A549 (cell line): ENCODE measurements at regions not wholly inside any gene's neighbourhood (a gene's known extent, or its start where the extent isn't known, plus 50 kb on each side); places are given as distances from the start of the nearest gene placed in this dataset.
A peak's percentile ranks its signal among the peaks of the same experiment; 100 is the strongest.

ENCODE experiments used
- ATAC-seq, 2 experiments: fragments of 200-7000 bp in 1 of 2; fragments of >200 bp in 1 of 2; cut with Nextera tagmentation in 1 of 2; cut with Tn5 transposase in 1 of 2; 3 replicates each; pipeline versions ENCODE4 v1.8.0 to v1.9.1; 2018 to 2020; ENCODE audit warnings: mild to moderate bottlenecking in 1 of 2, moderate library complexity in 1 of 2
- CTCF ChIA-PET: fragments of 300-600 bp; sonication (Branson Sonifier 250); formaldehyde crosslinking; extraction: SDS; loops from one replicate; lab custom pipeline; 2021; ENCODE audit warnings: antibody characterized with exemption, inconsistent platforms; lab: Yijun Ruan, JAX
- POLR2A ChIA-PET: fragments of 350-600 bp; formaldehyde crosslinking; extraction: SDS; loops from one replicate; lab custom pipeline; 2021; ENCODE audit warnings: antibody characterized with exemption, inconsistent platforms; lab: Yijun Ruan, JAX
- DNase-seq, 2 experiments: peaks; one replicate each; pipeline versions ENCODE4 v3.0.0 to v3.0.0-alpha.2; 2011 to 2016; ENCODE audit warnings: low read depth in 1 of 2, low spot score in 1 of 2
- FAIRE-seq: peaks from 2 replicates; lab custom pipeline; 2011; peaks lifted over from hg19 to GRCh38; lab: Jason Lieb, UNC
- H3K27ac ChIP-seq, 2 experiments: fragments of >200 bp; sonication (Bioruptor Twin); formaldehyde crosslinking; 3 replicates each; pipeline ENCODE4 v1.5.1; 2016 to 2017
- H3K4me1 ChIP-seq: fragments of >200 bp; sonication (Bioruptor Twin); formaldehyde crosslinking; 3 replicates; pipeline ENCODE4 v1.6.1; 2016
- H3K4me2 ChIP-seq: fragments of >200 bp; sonication (Bioruptor Twin); formaldehyde crosslinking; 3 replicates; pipeline ENCODE4 v1.6.1; 2016
- H3K4me3 ChIP-seq: fragments of >200 bp; sonication (Bioruptor Twin); formaldehyde crosslinking; 3 replicates; pipeline ENCODE4 v1.5.1; 2016
- H3K9me3 ChIP-seq: fragments of >200 bp; sonication (Bioruptor Twin); formaldehyde crosslinking; 3 replicates; pipeline ENCODE4 v1.6.1; 2016
- BHLHE40 ChIP-seq: IDR thresholded peaks from 2 replicates; pipeline ENCODE4 v1.6.1; 2012; ENCODE audit warnings: low read depth, low read length, inconsistent platforms
- CBX8 ChIP-seq: fragments of 200-600 bp; sonication (generic); IDR thresholded peaks from 2 replicates; pipeline ENCODE4 v1.6.1; 2016
- CHD2 ChIP-seq: fragments of 150-350 bp; IDR thresholded peaks from 2 replicates; pipeline ENCODE4 v1.6.1; 2014; ENCODE audit warnings: low read length; ENCODE audit not compliant: partially characterized antibody
- EHF ChIP-seq: fragments of 250-450 bp; sonication (Bioruptor Pico); IDR thresholded peaks from 2 replicates; pipeline ENCODE4 v1.5.0; 2020; ENCODE audit warnings: mild to moderate bottlenecking
- ELK1 ChIP-seq: fragments of 150-350 bp; IDR thresholded peaks from 2 replicates; pipeline ENCODE4 v1.6.1; 2014; ENCODE audit warnings: low read depth, mild to moderate bottlenecking, low read length
- EP300 ChIP-seq, 2 experiments: fragments of >200 bp; sonication (Bioruptor Twin); formaldehyde crosslinking; IDR thresholded peaks; 2 replicates in 1 of 2; 3 replicates in 1 of 2; pipeline ENCODE4 v1.6.1; 2016 to 2017
- FOXS1 ChIP-seq: fragments of 250-450 bp; sonication (Bioruptor Pico); IDR thresholded peaks from 2 replicates; pipeline ENCODE4 v1.5.0; 2020; ENCODE audit warnings: mild to moderate bottlenecking, moderate library complexity
- GATA3 ChIP-seq: IDR thresholded peaks from 2 replicates; pipeline ENCODE4 v1.6.1; 2012; ENCODE audit warnings: borderline replicate concordance
- HOXA7 ChIP-seq: fragments of 250-450 bp; sonication (Bioruptor Pico); IDR thresholded peaks from 2 replicates; pipeline ENCODE4 v1.5.0; 2020; ENCODE audit warnings: mild to moderate bottlenecking, moderate library complexity
- HOXB5 ChIP-seq: fragments of 250-450 bp; sonication (Bioruptor Pico); IDR thresholded peaks from 2 replicates; pipeline ENCODE4 v1.5.0; 2020; ENCODE audit warnings: mild to moderate bottlenecking, moderate library complexity
- MAFK ChIP-seq: fragments of 450-650 bp; IDR thresholded peaks from 2 replicates; pipeline ENCODE4 v1.6.1; 2014; ENCODE audit not compliant: partially characterized antibody
- MAZ ChIP-seq: fragments of 150-350 bp; IDR thresholded peaks from 2 replicates; pipeline ENCODE4 v1.6.1; 2014; ENCODE audit warnings: antibody characterized with exemption, low read depth, low read length, borderline replicate concordance
- MYC ChIP-seq: IDR thresholded peaks from 2 replicates; pipeline ENCODE4 v1.6.1; 2012; ENCODE audit warnings: mild to moderate bottlenecking, inconsistent platforms, low read length, improper control_type of control experiment, borderline replicate concordance
- NFE2L2 ChIP-seq: fragments of 150-350 bp; conservative IDR thresholded peaks from 2 replicates; pipeline ENCODE4 v1.6.1; 2014; ENCODE audit warnings: low read length
- NPAS2 ChIP-seq: fragments of 250-450 bp; sonication (Bioruptor Pico); IDR thresholded peaks from 2 replicates; pipeline ENCODE4 v1.8.0; 2022; ENCODE audit warnings: mild to moderate bottlenecking, moderate library complexity, borderline replicate concordance
- PHF8 ChIP-seq: fragments of 200-600 bp; sonication (generic); IDR thresholded peaks from 2 replicates; pipeline ENCODE4 v1.6.1; 2016; ENCODE audit warnings: low read depth, mild to moderate bottlenecking, antibody characterized with exemption, moderate library complexity, borderline replicate concordance
- POLR2AphosphoS2 ChIP-seq: conservative IDR thresholded peaks from 2 replicates; pipeline ENCODE4 v1.6.1; 2012; ENCODE audit warnings: low read length, improper control_type of control experiment, inconsistent platforms
- RAD21 ChIP-seq, 2 experiments: fragments of >200 bp in 1 of 2; sonication (Bioruptor Twin) in 1 of 2; formaldehyde crosslinking in 1 of 2; IDR thresholded peaks in 1 of 2; conservative IDR thresholded peaks in 1 of 2; 2 replicates in 1 of 2; 3 replicates in 1 of 2; pipeline ENCODE4 v1.6.1; 2012 to 2018; ENCODE audit warnings: inconsistent platforms in 1 of 2
- RCOR1 ChIP-seq: fragments of 150-350 bp; IDR thresholded peaks from 2 replicates; pipeline ENCODE4 v1.6.1; 2014; ENCODE audit warnings: antibody characterized with exemption, low read length, low read depth
- RFX5 ChIP-seq: fragments of 450-650 bp; IDR thresholded peaks from 2 replicates; pipeline ENCODE4 v1.7.1; 2014; ENCODE audit warnings: antibody characterized with exemption, mild to moderate bottlenecking, moderate library complexity
- SMC3 ChIP-seq: fragments of >200 bp; sonication (Bioruptor Twin); formaldehyde crosslinking; IDR thresholded peaks from 3 replicates; pipeline ENCODE4 v1.6.1; 2018; ENCODE audit warnings: inconsistent platforms
- SREBF2 ChIP-seq: fragments of 450-650 bp; IDR thresholded peaks from 2 replicates; pipeline ENCODE4 v1.6.1; 2014; ENCODE audit warnings: mild to moderate bottlenecking, moderate library complexity
- ZC3H11A ChIP-seq: fragments of 450-650 bp; IDR thresholded peaks from 2 replicates; pipeline ENCODE4 v1.6.1; 2014; ENCODE audit warnings: antibody characterized with exemption, mild to moderate bottlenecking
- ZFP36 ChIP-seq: fragments of 450-650 bp; IDR thresholded peaks from 2 replicates; pipeline ENCODE4 v1.6.1; 2014; ENCODE audit warnings: borderline replicate concordance; ENCODE audit not compliant: partially characterized antibody
- ZNF302 ChIP-seq: fragments of 250-450 bp; sonication (Bioruptor Pico); IDR thresholded peaks from 2 replicates; pipeline ENCODE4 v1.9.0; 2021; ENCODE audit warnings: inconsistent platforms, mild to moderate bottlenecking, moderate library complexity
- WGBS: methylation state at CpG from one replicate; pipeline ENCODE4 v1.1.6; 2017; ENCODE audit errors: missing lambda C conversion rate; 5-methylcytosine and 5-hydroxymethylcytosine counted together
- TF ChIP-seq, protein P1 (sequence below): IDR thresholded peaks from 2 replicates; pipeline ENCODE4 v1.6.1; 2012
- TF ChIP-seq, protein P2 (sequence below): fragments of >200 bp; sonication (Bioruptor Twin); formaldehyde crosslinking; IDR thresholded peaks from 2 replicates; pipeline ENCODE4 v1.6.1; 2016

- H3K4me3 ChIP-seq: no peak overlapping the region
- H3K27ac ChIP-seq: no peak overlapping the region
- H3K9me3 ChIP-seq: no peaks in the 10 kb centered on the region
- WGBS: 80% methylated on average over 5 of the region's 5 CpGs
- no peaks in the 10 kb centered on the region; the same call in 2 of the 3 replicates for H3K4me1 ChIP-seq
- ChIA-PET POLR2A (no interaction called here), CTCF (no interaction called here)
- no peak for FAIRE-seq
- no peak for DNase-seq
- TF ChIP-seq MYC (no peak), NFE2L2 (no peak), FOXS1 (no peak), EHF (no peak), EP300 (IDR thresholded peaks at IDR 0.05) (no peak), CBX8 (no peak), SMC3 (no peak), NPAS2 (CRISPR knock-in tag) (no peak), PHF8 (no peak), ELK1 (no peak)
- H3K4me2 ChIP-seq: no peak overlapping the region
- ATAC-seq: no peak
Measured at GRCh38 chr3:44117736-44118135, 124.0 kb upstream of the TOPAZ1 start.

GRCh38 chr3:44120721-44121582 is 120.7 kb upstream of the TOPAZ1 start:
- POLR2A ChIA-PET: no interaction called here
- CTCF ChIA-PET: no interaction called here
- H3K27ac ChIP-seq: no peak overlapping the region
- ATAC-seq: peak in 1 of 2 experiments; percentile 3; a peak in 2 of 6 replicates
- H3K4me3 ChIP-seq: no peak overlapping the region
- DNase-seq: no peak
- H3K4me1 ChIP-seq: no peaks in the 10 kb centered on the region; the same call in 2 of the 3 replicates
- H3K9me3 ChIP-seq: no peaks in the 10 kb centered on the region; the same call in 2 of the 3 replicates
- WGBS: 67% methylated on average over 6 of the region's 6 CpGs
- FAIRE-seq: no peak
- H3K4me2 ChIP-seq: no peak overlapping the region
- no peak for TF ChIP-seq MAZ
- no peak for TF ChIP-seq SMC3
- no peak for TF ChIP-seq CHD2
- TF ChIP-seq CBX8: no peak
- TF ChIP-seq HOXA7: 0 out of 2 replicates have a peak, but pooled peaks have one; percentile 15
- no peak for TF ChIP-seq ZFP36
- TF ChIP-seq ELK1: no peak
- TF ChIP-seq RCOR1: no peak
- TF ChIP-seq, protein P1, sequence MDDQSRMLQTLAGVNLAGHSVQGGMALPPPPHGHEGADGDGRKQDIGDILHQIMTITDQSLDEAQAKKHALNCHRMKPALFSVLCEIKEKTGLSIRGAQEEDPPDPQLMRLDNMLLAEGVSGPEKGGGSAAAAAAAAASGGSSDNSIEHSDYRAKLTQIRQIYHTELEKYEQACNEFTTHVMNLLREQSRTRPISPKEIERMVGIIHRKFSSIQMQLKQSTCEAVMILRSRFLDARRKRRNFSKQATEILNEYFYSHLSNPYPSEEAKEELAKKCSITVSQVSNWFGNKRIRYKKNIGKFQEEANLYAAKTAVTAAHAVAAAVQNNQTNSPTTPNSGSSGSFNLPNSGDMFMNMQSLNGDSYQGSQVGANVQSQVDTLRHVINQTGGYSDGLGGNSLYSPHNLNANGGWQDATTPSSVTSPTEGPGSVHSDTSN: 0 out of 2 replicates have a peak, but pooled peaks have one; percentile 49
- TF ChIP-seq GATA3: no peak

DNA sequence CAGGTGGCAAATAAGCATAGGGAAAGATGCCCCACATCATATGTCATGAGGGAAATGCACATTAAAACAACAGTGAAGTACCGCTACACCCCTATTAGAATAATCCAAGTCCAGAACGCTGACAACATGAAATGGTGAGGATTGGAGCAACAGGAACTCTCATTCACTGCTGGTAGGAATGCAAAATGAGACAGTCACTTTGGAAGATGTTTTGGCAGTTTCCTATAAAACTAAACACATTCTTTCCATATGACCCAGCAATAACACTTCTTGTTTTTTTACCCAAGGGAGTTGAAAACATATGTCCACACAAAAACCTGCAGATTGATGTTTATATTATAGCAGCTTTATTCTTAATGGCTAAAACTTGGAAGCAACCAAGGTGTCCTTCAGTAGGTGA is 116.4 kb upstream of the TOPAZ1 start:
- DNase-seq: no peak
- CTCF ChIA-PET: interaction anchor here (0.9 kb wide), 1 partner anchor 110 kb away, joined by 3 read pairs; no protein-coding TSS in a partner anchor
- TF ChIP-seq, protein P2, sequence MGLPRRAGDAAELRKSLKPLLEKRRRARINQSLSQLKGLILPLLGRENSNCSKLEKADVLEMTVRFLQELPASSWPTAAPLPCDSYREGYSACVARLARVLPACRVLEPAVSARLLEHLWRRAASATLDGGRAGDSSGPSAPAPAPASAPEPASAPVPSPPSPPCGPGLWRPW: no peak
- TF ChIP-seq RAD21 (conservative IDR thresholded peaks at IDR 0.05 in 1 of 2, IDR thresholded peaks at IDR 0.05 in 1 of 2) (no peak), FOXS1 (no peak), BHLHE40 (no peak), ZFP36 (no peak), RFX5 (no peak), HOXA7 (no peak), HOXB5 (CRISPR knock-in tag) (no peak), SREBF2 (no peak), ZC3H11A (no peak), ZNF302 (no peak), MAFK (no peak), POLR2AphosphoS2 (no peak), MYC (no peak)
- TF ChIP-seq, all 56 proteins: peak for 0
- Histone ChIP-seq H3K4me1 (no peaks in the 10 kb centered on the region; the same call in 2 of the 3 replicates), H3K27ac (no peak overlapping the region), H3K4me2 (no peak overlapping the region), H3K9me3 (no peaks in the 10 kb centered on the region; the same call in 2 of the 3 replicates), H3K4me3 (no peak overlapping the region)
- POLR2A ChIA-PET: no interaction called here
- 47% methylated on average over 2 of the region's 2 CpGs for WGBS
- no peak for ATAC-seq
- FAIRE-seq: no peak
